Stimulated activated CD4-positive, alpha-beta T cell treated with anti-CD3 and anti-CD28 coated beads, Interleukin-4, amount 100 ng/mL, for 24 hours (primary cell): ENCODE measurements at regions not wholly inside any gene's neighbourhood (a gene's known extent, or its start where the extent isn't known, plus 50 kb on each side); places are given as distances from the start of the nearest gene placed in this dataset.
"Not testable (repeated sequence)": the region's sequence is repeated elsewhere in the genome, so short reads cannot be mapped to it uniquely, and the experiment has no call there.

ENCODE experiments used
- DNase-seq: peaks from one replicate; pipeline ENCODE4 v3.0.0-alpha.2; 2020

- no peak for DNase-seq
Measured at GRCh38 chr10:80751940-80752339, 214.2 kb downstream of the SH2D4B start.

- no peak for DNase-seq
Measured at GRCh38 chr10:80753612-80754011, 215.9 kb downstream of the SH2D4B start.

GRCh38 chr10:80755893-80756292, 218.2 kb downstream of the SH2D4B start:
- no peak for DNase-seq

- DNase-seq, result no peak
Measured at GRCh38 chr10:80759693-80760092, 222.0 kb downstream of the SH2D4B start.

- no peak for DNase-seq
Measured at GRCh38 chr10:80760914-80761371, 223.2 kb downstream of the SH2D4B start.

GRCh38 chr10:80767963-80768362, 230.3 kb downstream of the SH2D4B start:
- DNase-seq, result no peak

GRCh38 chr10:80769700-80770160, 232.0 kb downstream of the SH2D4B start:
- no peak for DNase-seq

GRCh38 chr10:80770239-80770638, 232.5 kb downstream of the SH2D4B start:
- no peak for DNase-seq

GRCh38 chr10:80771285-80771684, 233.6 kb downstream of the SH2D4B start:
- no peak for DNase-seq

- DNase-seq, result no peak
Measured at GRCh38 chr10:80771902-80772555, 234.3 kb downstream of the SH2D4B start.

- DNase-seq, result no peak
Measured at GRCh38 chr10:80772596-80772995, 234.9 kb downstream of the SH2D4B start.

GRCh38 chr10:80784695-80785094, 247.0 kb downstream of the SH2D4B start:
- no peak for DNase-seq

GRCh38 chr10:80786322-80786721, 248.6 kb downstream of the SH2D4B start:
- DNase-seq, result no peak

- no peak for DNase-seq
Measured at GRCh38 chr10:80787952-80788351, 250.2 kb downstream of the SH2D4B start.

- DNase-seq, result no peak
Measured at GRCh38 chr10:80794994-80795393, 257.3 kb downstream of the SH2D4B start.

- no peak for DNase-seq
Measured at GRCh38 chr10:80805343-80806020, 267.8 kb downstream of the SH2D4B start.

- no peak for DNase-seq
Measured at GRCh38 chr10:80814147-80814652, 276.5 kb downstream of the SH2D4B start.

GRCh38 chr10:80829151-80829550, 291.4 kb downstream of the SH2D4B start:
- no peak for DNase-seq

GRCh38 chr10:80829562-80829961, 291.9 kb downstream of the SH2D4B start:
- DNase-seq, result no peak

- DNase-seq, result not testable (repeated sequence)
Measured at GRCh38 chr10:80832693-80833092, 295.0 kb downstream of the SH2D4B start.

GRCh38 chr10:80855348-80855971, 317.8 kb downstream of the SH2D4B start:
- DNase-seq, result no peak

GRCh38 chr10:80856186-80856585, 318.5 kb downstream of the SH2D4B start:
- no peak for DNase-seq

- DNase-seq, result not testable (repeated sequence)
Measured at GRCh38 chr10:80859279-80859678, 321.6 kb downstream of the SH2D4B start.

GRCh38 chr10:80860719-80861118, 323.0 kb downstream of the SH2D4B start:
- DNase-seq, result no peak
